Activated naive CD4-positive, alpha-beta T cell treated with Interleukin-2 at 50 U/mL for 16 hours (primary cell): ENCODE measurements at regions not wholly inside any gene's neighbourhood (a gene's known extent, or its start where the extent isn't known, plus 50 kb on each side); places are given as distances from the start of the nearest gene placed in this dataset.
"Not testable (repeated sequence)": the region's sequence is repeated elsewhere in the genome, so short reads cannot be mapped to it uniquely, and the experiment has no call there.

Experiments
- DNase-seq: peaks from one replicate; pipeline ENCODE4 v3.0.0-alpha.2; 2020

- DNase-seq: no peak
These were observed 151.0 kb upstream of the NEBL start for GRCh38 chr10:21048068-21048467.

GRCh38 chr10:21047511-21047910, 150.4 kb upstream of the NEBL start:
- DNase-seq: no peak

- no peak for DNase-seq
These were observed 150.0 kb upstream of the NEBL start for GRCh38 chr10:21047096-21047495.

GRCh38 chr10:21043044-21043443, 145.9 kb upstream of the NEBL start:
- DNase-seq: no peak

GRCh38 chr10:21042536-21042935, 145.4 kb upstream of the NEBL start:
- DNase-seq: no peak

GRCh38 chr10:21041763-21042458, 144.8 kb upstream of the NEBL start:
- DNase-seq: no peak

GRCh38 chr10:21039721-21040120, 142.6 kb upstream of the NEBL start:
- no peak for DNase-seq

GRCh38 chr10:21036757-21037156, 139.6 kb upstream of the NEBL start:
- no peak for DNase-seq

- DNase-seq: not testable (repeated sequence)
These were observed 137.7 kb upstream of the NEBL start for GRCh38 chr10:21034770-21035169.

- DNase-seq: no peak
These were observed 137.1 kb upstream of the NEBL start for GRCh38 chr10:21034241-21034640.

GRCh38 chr10:21032587-21033319, 135.6 kb upstream of the NEBL start:
- no peak for DNase-seq

GRCh38 chr10:21031232-21031795, 134.2 kb upstream of the NEBL start:
- no peak for DNase-seq

GRCh38 chr10:21030091-21030490, 133.0 kb upstream of the NEBL start:
- DNase-seq: no peak

GRCh38 chr10:21022821-21023220, 125.7 kb upstream of the NEBL start:
- no peak for DNase-seq

GRCh38 chr10:21021843-21022594, 124.9 kb upstream of the NEBL start:
- no peak for DNase-seq

- DNase-seq: no peak
These were observed 124.1 kb upstream of the NEBL start for GRCh38 chr10:21021231-21021630.

- no peak for DNase-seq
These were observed 123.4 kb upstream of the NEBL start for GRCh38 chr10:21020545-21020944.

- DNase-seq: no peak
These were observed 122.3 kb upstream of the NEBL start for GRCh38 chr10:21019436-21019835.

GRCh38 chr10:21015851-21016250, 118.7 kb upstream of the NEBL start:
- no peak for DNase-seq

GRCh38 chr10:21014141-21014540, 117.0 kb upstream of the NEBL start:
- no peak for DNase-seq

GRCh38 chr10:21011433-21012018, 114.4 kb upstream of the NEBL start:
- no peak for DNase-seq

GRCh38 chr10:21010615-21011014, 113.5 kb upstream of the NEBL start:
- no peak for DNase-seq

GRCh38 chr10:21003240-21003822, 106.2 kb upstream of the NEBL start:
- no peak for DNase-seq
